IPS-NIHi11 (cell line): ENCODE measurements at regions not wholly inside any gene's neighbourhood (a gene's known extent, or its start where the extent isn't known, plus 50 kb on each side); places are given as distances from the start of the nearest gene placed in this dataset.
"Not testable (repeated sequence)": the region's sequence is repeated elsewhere in the genome, so short reads cannot be mapped to it uniquely, and the experiment has no call there.

ENCODE experiments used
- DNase-seq: peaks from one replicate; pipeline ENCODE4 v3.0.0; 2012; ENCODE audit warnings: mixed read lengths, low spot score

- not testable (repeated sequence) for DNase-seq
These were observed 259.4 kb downstream of the SETD4 start for GRCh38 chr21:35800796-35801385.

DNA sequence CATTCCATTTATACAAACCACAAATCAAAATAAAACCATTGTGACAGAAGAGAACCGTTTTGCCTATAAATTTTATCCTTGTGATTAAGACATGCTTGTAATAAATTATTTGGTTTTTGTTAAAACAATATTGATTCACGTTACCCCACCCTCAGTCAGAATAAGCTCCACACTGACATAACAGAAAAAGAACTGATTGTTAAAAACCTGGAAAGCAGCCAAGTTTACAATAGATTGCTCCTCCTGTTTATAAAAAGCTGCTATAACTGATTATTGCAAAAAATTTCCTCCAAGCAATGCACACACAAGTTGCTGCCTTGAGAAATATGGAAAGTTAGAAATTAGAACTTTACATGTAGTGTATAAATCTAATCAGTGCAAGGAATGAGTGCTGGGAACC, 263.5 kb downstream of the SETD4 start:
- no peak for DNase-seq

DNA sequence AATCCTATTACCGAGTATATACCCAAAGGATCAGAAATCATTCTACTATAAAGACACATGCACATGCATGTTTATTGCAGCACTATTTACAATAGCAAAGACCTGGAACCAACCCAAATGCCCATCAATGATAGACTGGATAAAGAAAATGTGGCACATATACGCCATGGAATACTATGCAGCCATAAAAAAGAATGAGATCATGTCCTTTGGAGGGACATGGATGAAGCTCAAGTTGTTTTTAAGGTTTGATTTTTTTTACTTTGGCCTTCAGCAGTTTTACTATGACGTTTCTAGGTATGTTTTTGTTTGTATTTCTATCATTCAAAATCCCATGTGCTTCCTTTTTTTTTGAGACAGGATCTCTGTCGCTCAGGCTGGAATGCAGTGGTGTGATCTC, 265.8 kb downstream of the SETD4 start:
- not testable (repeated sequence) for DNase-seq

DNA sequence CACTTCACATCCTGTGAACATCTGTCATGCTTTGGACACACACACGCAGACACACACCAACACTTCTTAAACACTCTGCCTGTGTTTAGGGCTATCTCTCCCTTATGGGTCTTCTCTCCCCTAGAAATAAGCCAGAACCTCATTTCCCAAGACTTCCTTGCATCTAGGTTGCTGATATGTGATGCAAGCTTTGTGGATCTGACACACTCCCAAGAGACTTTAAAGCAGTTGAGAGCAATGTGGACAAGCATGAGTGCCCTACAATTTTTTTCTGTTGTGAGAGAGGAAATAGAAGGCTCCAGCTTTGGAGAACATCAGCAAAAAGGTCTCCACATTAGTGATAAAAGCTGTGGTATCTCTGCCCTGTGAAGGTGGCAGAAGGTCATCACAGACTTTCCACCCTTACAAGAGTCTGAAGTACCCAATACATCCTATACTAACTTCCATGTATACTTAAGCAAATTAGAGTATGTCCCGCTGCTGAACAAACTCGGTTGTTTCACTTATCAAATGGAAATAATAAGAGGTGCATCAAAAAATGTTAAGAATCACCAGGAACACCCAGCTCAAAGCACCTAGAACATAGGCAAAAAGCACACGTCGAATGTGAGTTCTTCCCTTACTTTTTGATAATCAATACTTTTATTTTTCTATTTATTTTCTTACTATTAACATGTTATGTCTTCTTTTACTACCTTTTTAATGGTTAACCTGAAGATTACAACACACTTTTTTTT, 267.6 kb downstream of the SETD4 start:
- no peak for DNase-seq

GRCh38 chr21:35791541-35792325, 268.6 kb downstream of the SETD4 start:
- no peak for DNase-seq

DNA sequence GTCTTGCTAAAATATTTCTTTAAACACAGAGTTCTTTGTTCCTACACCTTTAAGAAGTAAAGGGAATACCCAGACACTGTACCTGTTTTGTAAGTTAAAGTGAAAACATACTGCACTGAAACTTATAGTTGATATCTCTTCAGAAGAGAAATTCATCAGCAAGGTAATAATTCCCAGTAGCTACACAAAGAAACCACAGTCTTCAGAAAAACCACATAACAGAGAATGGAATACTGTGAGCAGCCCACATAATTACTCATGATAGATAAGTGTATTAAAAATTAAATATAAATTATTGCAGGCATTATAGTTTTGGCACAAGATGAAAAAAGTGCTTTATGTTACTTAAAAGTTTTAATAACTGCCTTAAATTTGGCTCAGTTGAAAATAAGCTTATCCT, 276.6 kb downstream of the SETD4 start:
- no peak for DNase-seq

DNA sequence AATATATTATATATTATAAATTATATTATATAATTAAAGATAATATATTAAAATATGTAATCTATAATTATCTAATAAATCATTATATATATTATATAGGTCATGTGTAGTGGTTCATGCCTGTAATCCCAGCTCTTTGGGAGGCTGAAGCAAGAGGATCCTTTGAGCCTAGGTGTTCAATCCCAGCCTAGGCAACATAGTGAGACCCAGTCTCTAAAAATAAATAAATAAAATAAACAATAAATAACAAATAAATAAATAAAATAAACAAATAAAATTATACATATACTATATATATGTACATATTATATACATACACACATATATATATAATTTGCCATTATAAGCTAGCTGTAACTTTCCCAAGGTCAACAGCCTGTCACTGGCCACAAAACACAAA, 277.7 kb downstream of the SETD4 start:
- no peak for DNase-seq

DNA sequence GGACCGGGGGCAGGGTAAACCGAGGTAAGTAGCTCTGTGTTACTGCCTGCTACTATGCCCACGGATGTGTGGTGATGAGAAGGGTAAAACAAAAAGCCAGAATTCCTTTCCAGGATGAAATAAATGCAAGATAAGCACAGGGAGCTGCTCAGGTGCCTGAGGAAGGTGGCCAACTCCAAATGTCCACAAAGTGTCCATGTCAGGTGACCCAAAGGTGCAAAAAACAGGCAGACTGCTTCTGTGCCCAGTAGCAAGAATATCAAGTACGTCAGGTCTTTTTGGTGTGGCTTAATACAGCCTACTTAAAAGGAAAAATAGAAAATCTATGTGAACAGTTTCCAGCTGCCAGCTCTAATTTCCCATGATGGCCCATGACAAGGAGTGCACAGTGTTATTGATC, 279.3 kb downstream of the SETD4 start:
- DNase-seq = no peak

DNA sequence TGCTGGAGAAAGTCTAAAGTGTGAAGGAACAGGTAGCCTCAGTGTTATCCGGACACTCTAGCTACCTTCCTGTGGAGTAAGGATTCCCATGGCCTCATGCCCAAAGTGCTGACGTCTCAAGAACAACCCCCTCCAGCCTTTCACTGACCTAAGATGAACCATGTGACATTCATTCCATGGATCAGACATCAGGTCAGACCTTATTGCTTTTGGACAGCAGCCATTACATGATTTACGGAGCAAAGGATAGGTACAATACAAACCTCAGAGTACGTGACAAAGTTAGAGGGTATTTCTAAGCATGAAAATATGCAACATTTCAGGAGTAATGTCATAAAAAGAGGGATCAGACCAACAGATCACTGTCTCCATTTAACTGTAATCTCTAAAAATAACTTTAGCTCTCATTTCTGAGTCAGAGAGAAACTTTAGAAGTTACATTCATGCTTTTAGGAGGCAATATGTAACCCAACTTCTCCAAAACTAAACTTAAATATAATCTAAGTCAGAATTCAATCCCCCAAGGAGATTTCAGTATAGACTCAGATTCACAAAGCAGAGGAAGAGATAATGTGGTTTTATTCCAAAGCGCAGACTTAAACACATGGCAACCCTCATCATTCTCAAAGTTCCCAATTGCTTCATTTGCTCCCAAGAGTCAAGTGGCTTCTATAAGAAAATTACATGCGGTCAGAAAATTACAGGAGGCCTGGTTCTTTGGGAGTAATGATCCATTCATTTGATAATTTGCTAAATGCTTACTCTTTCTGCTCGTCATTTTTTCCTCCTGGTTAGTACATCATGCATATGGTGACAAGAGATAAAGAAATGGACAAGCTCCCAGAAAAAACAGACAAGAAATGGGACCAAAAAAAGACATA, 280.4 kb downstream of the SETD4 start:
- no peak for DNase-seq

DNA sequence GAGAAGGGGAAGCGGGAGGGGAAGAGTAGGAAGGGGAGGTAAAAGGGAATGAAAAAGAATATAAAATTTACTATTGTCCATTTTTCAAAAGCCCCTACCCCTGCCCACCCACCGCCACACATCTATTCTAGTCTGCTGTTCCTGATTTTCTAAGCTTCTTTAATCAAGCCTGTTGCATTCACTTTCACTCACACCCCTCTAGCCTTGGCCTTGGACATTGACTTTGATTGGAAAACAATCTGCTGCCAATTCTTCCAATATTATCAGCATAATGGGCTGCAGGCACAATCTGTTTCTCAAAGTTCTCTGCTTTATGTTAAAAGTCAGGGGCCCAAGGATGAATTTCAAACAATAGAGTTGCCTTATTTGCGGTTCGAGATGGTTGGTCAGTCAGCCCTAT, 281.2 kb downstream of the SETD4 start:
- no peak for DNase-seq

GRCh38 chr21:35777081-35777480, 283.2 kb downstream of the SETD4 start:
- no peak for DNase-seq

GRCh38 chr21:35775778-35776544, 284.4 kb downstream of the SETD4 start:
- DNase-seq = no peak

GRCh38 chr21:35770101-35770945, 290.0 kb downstream of the SETD4 start:
- DNase-seq = no peak

DNA sequence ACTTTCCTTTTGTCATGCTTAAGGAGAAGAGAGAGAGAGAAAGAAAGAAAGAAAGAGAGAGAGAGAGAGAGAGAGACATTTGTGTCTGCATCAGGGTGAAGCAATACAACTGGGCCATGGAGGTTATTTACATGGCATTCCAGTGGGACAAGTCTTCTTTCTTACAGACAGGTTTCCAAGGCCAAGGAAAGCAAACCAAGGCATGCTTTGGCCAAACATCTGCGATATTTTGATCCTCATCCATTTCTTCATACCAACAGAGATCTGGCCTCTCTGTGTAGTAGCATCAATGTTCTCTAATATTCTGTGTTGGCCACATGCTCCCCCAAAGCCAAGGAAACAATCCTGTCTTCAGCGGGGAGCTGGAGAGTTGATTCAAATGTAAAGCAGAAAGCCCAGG, 292.1 kb downstream of the SETD4 start:
- no peak for DNase-seq

GRCh38 chr21:35764586-35764985, 295.7 kb downstream of the SETD4 start:
- no peak for DNase-seq

DNA sequence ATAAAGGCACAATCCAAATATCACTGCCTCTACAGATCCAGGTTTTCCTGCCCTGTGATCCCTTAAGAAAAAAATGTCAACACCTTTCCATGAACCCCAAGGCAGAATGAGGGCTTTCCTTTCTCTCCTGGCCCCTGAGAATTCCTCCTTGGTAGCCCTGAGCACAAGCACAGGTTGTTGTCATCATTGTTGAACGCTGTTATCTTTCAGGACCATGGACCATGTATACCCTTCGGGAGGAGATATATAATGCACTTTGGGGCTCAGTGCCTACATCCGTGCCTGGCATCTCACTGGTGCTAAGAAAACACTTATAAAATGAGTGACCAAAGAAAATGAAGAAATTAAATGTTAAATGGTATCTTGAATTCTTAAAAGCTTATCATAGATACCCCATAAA, 296.2 kb downstream of the SETD4 start:
- DNase-seq = no peak

GRCh38 chr21:35754583-35754982, 305.7 kb downstream of the SETD4 start:
- DNase-seq = no peak

GRCh38 chr21:35753308-35753707, 307.0 kb downstream of the SETD4 start:
- no peak for DNase-seq

GRCh38 chr21:35751171-35751570, 309.2 kb downstream of the SETD4 start:
- no peak for DNase-seq

GRCh38 chr21:35749904-35750303, 310.4 kb downstream of the SETD4 start:
- DNase-seq = no peak
